NCI-H1436 treated with DMSO at 0.1 percent for 48 hours (cell line): ENCODE measurements at regions not wholly inside any gene's neighbourhood (a gene's known extent, or its start where the extent isn't known, plus 50 kb on each side); places are given as distances from the start of the nearest gene placed in this dataset.
A peak's percentile ranks its signal among the peaks of the same experiment; 100 is the strongest.
"Not testable (repeated sequence)": the region's sequence is repeated elsewhere in the genome, so short reads cannot be mapped to it uniquely, and the experiment has no call there.

Experiments
- DNase-seq: peaks from one replicate; lab custom pipeline; 2025; lab: John Stamatoyannopoulos, UW

DNA sequence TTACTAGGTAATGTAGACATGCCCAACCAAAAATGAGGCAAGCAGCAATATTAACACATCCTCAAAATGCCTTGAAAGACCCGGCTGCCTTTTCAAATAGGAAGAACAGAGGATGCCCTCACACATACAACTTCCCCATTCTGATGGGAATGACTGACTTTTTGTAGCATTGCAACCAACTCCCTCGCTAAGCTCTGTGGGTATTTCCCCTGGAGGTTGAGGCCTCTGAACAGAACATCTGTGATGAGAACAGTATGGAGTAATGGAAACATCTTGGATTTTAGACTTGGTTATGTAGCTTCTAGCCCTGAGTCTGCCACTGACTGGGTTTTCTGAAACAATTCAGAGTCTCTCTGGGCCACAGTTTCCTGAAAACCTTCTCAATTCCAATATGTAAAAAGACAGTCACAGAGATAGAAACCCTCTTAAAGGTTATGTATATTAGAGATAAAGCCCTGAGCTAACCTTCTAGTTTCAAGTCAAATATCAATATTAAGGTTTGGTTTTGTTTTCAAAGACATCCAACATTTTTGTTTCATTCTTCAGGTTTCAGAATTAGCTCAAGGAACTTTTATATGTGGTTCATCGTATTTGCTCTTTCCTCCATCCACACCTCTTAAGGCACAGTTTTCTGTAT lies 311.5 kb downstream of the SETD4 start:
- DNase-seq = no peak

DNA sequence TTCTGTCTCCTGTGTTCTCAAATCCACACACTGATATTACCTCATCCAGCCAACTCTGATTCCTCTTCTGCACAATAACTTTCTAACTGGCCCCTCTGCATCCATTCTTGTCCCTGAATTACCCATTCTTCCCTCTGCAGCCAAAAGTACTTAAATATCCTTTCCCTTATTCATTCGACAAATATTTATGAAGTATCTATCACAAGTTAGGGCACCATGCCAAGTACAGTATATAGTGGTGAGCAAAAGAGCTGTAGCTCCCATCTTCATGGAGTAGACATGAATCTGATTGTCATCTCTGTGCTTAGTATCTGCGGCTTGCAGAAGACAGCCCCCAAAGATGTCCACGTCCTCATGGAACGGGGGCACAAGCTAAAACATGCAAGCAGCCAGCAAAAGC lies 316.8 kb downstream of the SETD4 start:
- DNase-seq = no peak

DNA sequence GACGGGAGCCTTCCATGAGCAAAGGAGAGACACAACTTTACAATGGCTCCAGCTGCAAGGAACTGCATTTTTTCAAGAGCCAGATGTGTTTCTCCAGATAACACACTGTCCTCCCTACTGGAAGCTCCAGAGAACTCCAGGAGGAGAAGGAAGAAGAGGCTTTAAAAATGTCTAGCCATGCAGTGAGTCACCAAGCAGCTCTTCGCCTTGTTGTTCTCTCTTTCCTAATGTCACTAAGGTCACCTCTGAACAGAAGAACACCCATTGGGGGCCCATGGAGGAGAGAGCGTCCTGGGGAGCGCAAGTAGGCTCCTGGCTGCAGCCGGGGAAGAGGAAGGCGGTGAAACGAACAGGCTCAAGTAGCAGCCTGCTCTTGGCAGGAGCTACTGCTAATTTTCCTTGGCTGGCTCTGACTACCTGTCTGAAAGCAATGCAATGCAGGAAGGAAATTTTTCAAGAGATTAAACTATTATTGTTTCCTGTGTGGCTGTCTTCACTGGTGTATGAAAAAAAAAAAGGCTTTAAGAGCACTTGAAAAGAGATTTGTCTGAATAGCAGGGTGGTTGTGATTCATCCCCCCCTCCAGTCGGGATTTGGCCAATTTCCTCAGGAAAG lies 321.9 kb downstream of the SETD4 start:
- DNase-seq = no peak

DNA sequence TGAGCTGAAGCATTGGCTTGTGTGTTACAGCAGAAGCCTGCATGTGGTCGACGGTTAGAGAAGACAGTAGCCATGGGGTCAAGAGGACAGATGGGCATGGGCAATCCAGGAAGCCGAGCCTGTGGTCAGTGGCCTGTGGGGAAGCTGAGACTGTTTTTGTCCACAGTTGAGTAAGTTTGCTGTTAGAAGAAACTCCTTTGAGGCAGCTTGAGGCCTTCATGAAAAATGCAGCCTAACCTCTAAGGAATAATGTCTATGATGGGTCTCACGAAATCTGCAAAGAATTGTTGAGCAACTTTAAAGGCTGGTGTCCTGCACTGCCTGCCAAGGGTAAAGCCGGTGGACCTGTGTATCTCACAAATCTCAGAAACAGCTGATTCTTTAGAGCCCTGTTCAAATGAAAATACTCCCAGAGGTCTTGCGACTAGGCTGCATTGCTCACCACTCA lies 322.4 kb downstream of the SETD4 start:
- DNase-seq = no peak

DNA sequence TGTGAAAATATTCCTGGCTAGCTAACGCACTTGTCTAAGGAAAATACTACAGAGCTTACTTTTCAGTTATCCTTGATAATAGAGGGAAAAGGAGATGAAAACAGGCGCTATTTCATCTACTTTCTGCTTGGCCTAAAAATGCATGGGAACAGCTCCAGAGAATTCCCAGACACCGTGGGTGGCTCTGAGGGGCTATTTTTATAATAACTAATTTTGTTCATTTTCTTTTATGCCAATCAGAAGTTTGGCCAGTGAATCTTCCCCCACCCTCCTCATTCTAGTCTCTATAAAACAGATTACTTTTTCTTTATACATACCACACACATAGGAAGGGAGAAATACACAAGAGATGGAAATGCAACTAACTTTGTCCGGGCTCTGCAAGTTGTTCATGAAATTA lies 322.9 kb downstream of the SETD4 start:
- DNase-seq = no peak

DNA sequence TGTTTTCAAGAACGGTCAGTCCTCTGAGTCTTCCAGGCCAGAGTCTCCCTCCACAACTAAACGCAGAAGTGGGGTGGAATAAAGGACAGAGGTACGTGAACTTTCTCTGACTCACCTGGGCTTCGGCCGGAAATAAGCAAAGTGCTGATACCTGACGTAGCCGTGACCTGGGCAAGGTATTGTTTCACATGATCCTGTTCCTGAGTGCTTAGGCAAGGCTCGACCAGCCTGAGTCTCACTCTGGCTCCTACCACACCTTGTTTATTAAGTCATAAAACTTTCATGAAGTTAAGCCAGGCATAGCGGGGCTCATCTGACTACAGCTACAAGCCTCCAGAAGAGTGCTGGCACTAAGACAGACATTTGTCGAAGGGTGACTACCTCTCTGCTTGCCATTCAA lies 327.5 kb downstream of the SETD4 start:
- DNase-seq = no peak

DNA sequence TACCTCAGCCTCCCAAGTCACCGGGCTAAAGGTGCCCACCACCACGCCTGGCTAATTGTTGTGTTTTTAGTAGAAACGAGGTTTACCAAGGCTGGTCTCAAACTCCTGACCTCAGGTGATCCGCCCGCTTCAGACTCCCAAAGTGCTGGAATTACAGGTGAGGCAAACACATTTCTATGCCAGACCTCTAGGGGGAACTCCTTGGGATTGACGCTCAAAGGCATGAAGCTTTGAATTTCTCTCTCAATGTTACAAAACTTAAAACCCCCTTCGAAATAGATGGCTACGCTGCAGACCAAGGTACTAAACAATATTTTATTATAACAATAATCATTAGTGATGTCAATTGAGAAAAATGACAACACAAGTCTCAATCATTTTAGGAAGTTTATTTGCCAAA lies 330.0 kb downstream of the SETD4 start:
- no peak for DNase-seq

DNA sequence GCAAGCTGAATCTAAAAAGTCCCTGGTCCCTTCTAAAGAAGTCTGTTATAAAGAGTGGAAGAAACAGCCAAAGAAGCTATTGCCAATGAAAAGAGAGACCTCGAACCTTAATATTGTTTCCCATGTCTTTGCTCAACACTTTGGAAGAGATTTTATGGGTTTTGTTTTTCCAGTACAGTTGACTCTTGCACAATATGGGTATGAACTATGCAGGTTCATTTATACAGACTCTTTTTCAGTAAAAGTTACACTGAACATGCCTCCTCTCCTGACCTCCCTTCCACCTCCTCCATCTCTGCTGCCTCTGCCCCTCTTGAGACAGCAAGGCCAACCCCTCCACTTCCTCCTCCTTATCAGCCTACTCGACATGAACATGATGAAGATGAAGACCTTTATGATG lies 332.5 kb downstream of the SETD4 start:
- no peak for DNase-seq

DNA sequence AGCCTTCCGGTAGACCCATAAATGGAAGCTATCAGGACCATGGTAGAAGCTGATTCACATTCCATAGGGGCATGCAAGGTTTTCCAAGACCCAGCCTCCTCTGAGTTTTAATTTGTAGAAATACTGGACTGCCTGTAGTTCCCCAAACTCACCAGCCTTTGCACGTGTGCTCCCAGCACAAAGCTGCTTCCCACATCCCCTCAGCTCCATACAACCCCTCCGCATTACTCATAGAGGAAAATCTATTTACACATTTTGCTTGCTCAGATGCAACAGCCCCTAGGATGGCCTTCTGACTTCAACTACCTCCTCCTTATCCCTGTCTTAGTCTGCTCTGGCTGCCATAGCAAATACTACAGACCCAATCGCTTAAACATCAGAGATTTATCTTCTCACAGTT lies 336.2 kb downstream of the SETD4 start:
- no peak for DNase-seq

DNA sequence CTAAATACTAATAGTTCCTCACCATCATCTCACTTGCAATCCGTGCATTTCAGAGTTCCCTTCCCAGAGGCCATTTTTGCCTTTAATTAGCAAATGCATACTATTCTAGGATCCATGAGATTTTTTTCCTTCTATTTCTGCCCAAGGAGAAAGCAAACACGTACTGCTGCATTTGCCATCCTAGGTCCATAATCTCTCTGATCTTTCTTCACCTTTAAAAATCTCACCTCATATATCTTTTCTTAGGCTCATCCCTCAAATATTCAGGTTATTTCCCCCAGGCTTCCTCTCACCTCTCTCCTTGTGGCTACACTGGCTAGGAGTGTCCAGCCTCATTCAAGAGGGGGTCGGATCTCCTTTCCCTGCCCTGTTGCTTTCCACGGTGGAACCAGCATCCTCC lies 338.6 kb downstream of the SETD4 start:
- no peak for DNase-seq

DNA sequence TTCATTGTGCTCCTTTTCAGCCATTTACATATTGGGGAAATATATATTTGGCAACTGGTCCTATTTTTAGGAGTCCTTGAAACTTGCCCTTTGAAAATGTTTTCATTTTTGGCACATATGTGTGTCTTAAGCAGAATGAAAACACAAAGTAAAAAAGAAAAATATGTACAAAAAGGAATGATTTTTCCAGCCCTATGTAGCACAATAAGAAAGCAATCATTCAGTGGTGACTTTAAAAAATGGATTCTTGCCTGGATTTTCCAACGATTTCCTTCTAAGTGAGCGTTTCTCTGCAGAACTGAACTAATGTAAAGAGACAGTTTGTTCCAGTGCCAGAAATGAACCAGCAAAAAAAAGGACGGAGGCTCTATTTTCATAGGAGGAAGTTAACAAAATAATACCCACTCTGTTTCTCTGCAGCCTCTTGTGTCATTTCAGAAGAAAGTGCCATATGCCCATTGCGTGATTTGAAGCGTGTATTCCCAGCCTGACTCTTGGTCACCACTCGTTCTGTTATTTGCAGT lies 340.1 kb downstream of the SETD4 start:
- DNase-seq = no peak

DNA sequence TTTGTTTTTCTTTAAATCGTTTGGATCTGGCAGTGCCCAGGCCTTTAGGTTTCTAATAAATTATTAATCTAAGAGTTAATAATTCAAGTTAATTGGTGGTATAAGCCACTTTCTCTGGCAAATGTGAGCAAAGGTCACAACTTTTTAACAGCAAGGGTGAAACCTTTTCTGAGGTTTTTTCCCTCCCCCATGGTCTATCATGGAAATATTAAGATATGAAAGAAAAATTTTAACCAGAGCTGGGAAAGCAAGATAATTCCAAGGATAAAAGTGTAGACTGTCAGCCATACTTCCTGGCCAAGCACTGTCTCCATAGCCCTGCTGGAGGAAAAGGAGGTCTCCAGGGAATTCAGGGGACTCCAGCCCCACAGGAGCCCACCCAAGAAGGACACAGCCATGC lies 341.2 kb downstream of the SETD4 start:
- DNase-seq = no peak

DNA sequence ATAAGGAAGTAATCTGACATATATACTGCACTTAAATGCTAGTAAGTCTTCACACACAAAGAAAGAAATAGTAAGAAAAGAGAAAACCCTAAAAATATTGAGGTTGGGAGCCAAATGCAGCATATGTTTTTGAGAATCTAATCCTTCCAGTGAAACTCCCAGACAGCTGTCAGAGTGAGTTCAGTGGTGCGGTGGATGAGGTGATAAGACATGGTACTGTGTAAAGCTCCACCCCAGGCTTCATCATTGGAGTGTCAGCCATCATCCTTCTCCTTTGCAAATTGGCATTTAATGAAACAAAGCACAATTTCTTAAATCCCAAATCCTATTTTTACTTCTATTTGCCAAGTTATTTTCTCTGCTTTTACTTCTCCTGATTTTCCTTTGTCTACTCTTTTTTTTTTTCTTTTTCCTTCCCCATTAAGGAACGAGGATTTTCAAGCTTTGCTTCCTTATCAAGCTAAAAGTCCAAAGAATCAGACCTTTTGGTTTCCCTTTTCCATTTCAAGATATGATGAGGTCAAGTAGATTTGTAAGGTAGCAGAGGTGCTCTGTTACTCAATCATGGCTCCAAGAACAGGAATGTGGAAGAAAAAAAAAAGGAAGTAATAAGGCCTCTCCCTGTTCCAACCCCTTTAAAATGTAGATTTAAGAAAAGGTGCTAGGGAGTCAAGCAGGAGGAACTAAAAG lies 343.3 kb downstream of the SETD4 start:
- DNase-seq = no peak

DNA sequence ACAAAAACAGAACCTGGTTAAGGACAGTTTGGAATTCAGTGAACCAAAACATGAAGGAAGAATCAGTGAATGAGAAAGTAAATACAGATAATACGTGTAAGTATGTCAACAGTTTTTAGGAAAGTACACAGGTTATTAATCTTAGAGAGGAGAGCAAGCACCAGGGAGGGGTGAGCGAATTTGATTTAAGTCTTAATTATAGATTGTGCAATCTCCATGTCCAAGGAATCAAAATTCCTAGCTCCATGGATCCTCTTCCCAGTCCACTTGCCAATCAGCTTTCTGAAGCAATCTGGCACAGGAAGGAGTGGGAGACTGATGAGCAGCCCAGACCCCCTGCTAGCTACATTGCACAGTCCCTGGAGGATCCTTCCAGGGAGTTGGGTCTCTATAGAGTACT lies 346.4 kb downstream of the SETD4 start:
- DNase-seq = no peak

DNA sequence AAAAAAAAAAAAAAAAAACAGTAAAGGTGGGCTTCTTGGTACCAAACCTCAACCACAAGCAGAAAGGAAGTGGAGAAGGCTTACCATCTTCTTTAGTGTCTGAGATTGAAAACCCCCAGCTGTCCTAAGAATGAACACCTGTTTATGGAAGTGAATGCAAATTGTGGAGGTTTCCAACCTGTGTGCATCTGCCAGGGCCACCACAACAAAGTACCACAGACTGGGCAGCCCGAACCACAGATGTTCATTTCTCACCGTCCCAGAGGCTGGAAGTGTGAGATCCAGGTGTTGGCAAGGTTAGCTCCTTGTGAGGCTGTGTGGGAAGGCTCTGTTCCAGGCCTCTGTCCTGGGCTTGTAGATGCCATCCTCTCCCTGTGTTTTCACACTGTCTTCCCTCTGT lies 348.7 kb downstream of the SETD4 start:
- no peak for DNase-seq

DNA sequence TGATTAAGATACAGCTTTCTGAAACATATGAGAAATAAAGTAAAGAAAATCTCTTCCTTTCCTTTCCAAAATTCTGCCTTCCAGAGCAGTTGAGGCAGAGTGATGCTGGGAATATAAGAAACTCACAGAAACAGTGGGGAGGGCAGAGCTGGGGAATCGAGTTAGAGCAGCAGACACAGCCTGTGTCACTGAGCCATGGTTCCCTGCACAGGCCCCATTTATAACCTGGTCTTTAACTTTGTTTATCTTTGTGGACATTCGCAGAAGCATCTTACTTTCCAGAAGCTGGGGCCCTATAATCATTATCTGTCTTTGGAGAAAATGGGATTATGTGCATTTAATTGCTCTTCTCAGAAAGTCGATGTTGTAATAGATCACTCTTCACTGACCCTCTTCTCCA lies 349.1 kb downstream of the SETD4 start:
- DNase-seq = no peak

DNA sequence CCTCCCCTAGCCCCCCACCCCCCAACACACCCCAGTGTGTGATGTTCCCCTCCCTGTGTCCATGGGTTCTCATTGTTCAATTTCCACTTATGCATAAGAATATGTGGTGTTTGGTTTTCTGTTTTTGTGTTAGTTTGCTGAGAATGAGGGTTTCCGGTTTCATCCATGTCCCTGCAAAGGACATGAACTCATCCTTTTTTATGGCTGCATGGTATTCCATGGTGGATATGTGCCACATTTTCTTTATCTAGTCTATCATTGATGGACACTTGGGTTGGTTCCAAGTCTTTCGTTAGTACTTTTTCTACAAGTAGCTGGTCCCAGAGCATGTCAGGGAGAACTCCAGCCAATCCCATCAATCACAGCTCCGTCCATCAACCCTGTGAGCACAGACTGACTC lies 350.3 kb downstream of the SETD4 start:
- not testable (repeated sequence) for DNase-seq

DNA sequence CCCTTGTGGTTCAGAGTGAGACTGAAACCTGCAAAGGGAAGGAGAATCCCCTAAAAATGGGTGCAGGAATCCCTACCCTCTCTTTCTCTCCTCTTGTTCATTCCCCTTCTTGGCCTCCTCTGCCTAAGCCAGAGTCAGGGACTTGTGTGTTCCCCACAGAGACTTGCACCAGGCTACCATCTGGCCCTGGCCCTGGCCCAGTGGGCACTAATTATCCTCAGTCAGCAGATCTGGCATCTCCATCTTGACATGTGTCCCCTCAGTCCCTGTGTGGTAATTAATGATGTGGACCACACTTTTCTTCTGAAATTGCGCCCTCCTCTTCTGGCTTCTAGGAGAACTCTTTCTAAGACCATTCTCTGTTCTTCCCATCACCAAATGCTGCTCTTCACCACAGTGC lies 354.4 kb downstream of the SETD4 start:
- DNase-seq = no peak

DNA sequence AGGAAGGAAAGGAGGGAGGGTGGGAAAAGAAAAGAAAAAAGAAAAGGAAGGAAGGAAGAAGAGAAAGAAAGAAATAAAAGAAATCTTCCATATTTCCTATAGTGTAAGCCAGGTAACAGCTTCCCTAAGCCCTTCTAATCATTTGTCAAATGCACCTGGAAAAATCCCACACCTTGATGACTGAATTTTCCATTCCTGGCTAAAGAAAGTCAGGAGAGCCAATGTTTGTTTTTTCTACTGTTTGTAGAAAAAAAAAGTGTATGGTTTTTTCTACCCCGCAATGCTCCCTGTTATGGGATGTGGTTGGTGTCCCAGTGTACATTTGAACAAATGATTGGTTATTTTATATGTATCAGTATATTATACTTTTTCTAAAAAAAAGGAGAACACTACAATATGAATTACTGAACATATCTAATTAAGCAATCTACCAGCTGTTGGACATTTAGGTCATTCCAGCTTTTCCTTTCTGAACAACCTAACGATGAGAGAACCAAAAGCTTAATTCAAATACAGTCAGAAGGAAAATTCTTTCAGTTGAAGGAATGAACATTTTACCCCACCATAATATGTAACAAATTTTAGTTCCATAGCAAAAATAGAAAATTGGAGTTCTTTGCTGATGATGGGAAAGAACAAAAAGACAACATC lies 355.0 kb downstream of the SETD4 start:
- DNase-seq = no peak

DNA sequence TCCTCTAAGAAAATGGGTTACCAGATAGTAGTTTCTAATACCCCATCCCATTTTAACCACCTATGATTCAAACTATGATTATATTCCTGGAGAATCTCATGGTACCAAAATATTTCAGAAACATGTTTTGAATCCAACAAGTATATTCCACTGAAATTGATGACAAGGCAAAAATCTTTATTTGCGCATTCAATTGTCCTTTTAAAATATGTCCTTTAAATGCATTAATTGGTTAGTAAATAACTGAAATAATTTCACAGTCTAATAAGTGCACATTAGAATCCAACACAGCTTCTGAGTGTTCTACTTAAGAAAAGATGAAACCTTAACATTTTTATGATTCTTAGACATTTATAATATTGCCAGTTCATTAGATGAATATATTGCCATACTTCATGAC lies 356.6 kb downstream of the SETD4 start:
- no peak for DNase-seq

DNA sequence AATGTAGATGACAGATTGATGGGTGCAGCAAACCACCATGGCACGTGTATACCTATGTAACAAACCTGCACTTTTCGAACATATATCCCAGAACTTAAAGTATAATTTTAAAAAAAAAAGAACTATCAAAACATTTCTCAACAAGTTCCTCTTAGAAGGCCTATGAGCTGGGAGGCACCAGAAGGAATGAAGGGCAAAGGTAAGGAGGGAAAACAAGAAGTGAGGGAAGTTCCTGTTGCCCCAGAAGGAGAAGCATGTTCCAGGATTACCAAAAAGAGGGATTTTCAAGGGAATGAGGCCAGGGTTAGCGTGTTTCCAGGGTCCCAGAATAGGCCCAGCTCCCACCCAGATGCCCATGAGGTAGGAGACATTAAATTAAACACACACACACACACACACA lies 361.0 kb downstream of the SETD4 start:
- DNase-seq = no peak

DNA sequence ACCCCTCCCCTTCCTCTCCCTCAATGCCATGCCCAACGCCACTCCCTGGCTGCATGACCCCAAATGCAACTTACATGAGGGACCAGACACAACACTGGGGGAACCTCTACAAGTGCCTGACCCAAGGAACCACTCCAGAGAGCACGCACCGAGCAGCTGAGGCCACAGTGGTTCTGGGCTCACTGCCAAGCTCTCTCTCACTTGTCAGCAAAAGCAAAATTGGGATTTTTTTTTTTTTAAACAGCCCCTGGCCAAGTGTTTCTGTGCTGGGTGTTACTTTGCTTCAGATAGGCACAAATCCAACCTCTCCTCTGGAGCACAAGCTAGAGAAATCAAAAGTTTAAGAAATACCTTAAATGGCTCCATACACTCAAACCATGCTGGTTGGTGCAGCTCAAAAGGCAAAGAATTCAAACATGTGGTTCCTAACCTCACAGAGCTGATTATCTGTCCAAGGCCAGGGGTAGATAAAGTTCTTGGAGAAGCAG lies 363.0 kb downstream of the SETD4 start:
- peak; percentile 47 for DNase-seq

DNA sequence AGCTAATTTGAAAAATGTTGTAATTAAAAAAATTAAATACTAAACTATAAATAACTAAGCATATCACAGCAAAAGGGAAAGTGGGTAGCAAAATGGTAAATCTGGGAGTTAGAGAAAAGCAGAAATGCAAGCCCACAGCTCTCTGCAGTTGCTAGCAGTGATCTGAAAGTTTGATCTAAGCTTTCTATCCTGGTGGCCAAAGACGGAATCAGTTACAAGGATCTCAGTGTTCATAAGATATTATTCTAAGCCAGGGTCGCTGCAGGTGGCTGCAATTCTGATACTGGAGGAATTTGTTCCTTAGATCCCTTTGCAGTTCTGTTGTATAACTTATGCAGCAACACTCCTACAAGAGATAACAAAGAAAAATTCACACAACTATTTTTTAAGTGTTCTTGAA lies 363.7 kb downstream of the SETD4 start:
- no peak for DNase-seq
